IMR-90 (cell line): ENCODE measurements at regions not wholly inside any gene's neighbourhood (a gene's known extent, or its start where the extent isn't known, plus 50 kb on each side); places are given as distances from the start of the nearest gene placed in this dataset.

Experiments
- ATAC-seq: fragments of 200-7000 bp; cut with Tn5 transposase; 2 replicates; pipeline ENCODE4 v1.9.1; 2020; ENCODE audit warnings: low read depth, mild to moderate bottlenecking, moderate library complexity
- BruUV-seq: library from RNA; stranded (reverse); fragments of 400-500 nt; replicated peaks from 2 replicates; lab custom pipeline; 2021; lab: Mats Ljungman, UMichigan
- CTCF ChIA-PET: fragments of 300-600 bp; formaldehyde crosslinking; extraction: SDS; loops from one replicate; lab custom pipeline; 2021; ENCODE audit warnings: antibody characterized with exemption; lab: Yijun Ruan, JAX
- POLR2A ChIA-PET: fragments of 300-600 bp; sonication (Branson Sonifier 250); formaldehyde crosslinking; loops from one replicate; lab custom pipeline; 2022; ENCODE audit warnings: antibody characterized with exemption; ENCODE audit not compliant: unreplicated experiment; lab: Charles Lee
- DNase-seq: peaks from one replicate; pipeline ENCODE4 v3.0.0; 2013
- H2AFZ ChIP-seq: replicated peaks from 2 replicates; pipeline ENCODE3; 2013; ENCODE audit warnings: low read length, mild to moderate bottlenecking; ENCODE audit not compliant: poor library complexity
- H2AK5ac ChIP-seq: 2 replicates; pipeline ENCODE4 v1.6.1; 2013; ENCODE audit warnings: low read depth, low read length, inconsistent platforms
- H2AK9ac ChIP-seq: replicated peaks from 2 replicates; pipeline ENCODE3; 2013; ENCODE audit warnings: mild to moderate bottlenecking, low read depth, low read length, moderate library complexity; ENCODE audit not compliant: poor library complexity
- H2BK120ac ChIP-seq: 2 replicates; pipeline ENCODE4 v1.6.1; 2013; ENCODE audit warnings: low read depth, low read length, inconsistent platforms
- H2BK15ac ChIP-seq: 3 replicates; pipeline ENCODE4 v1.6.1; 2013; ENCODE audit warnings: low read depth, low read length, inconsistent platforms
- H2BK20ac ChIP-seq: 2 replicates; pipeline ENCODE4 v1.6.1; 2013; ENCODE audit warnings: low read depth, mild to moderate bottlenecking, inconsistent platforms, low read length, moderate library complexity
- H2BK5ac ChIP-seq: 2 replicates; pipeline ENCODE4 v1.6.1; 2013; ENCODE audit warnings: mild to moderate bottlenecking, low read depth, low read length, inconsistent platforms; ENCODE audit not compliant: poor library complexity, severe bottlenecking
- H3K14ac ChIP-seq: replicated peaks from 2 replicates; pipeline ENCODE4 v1.6.1; 2013; ENCODE audit warnings: low read depth, low read length, inconsistent platforms
- H3K18ac ChIP-seq: 2 replicates; pipeline ENCODE4 v1.6.1; 2013; ENCODE audit warnings: low read depth, low read length, control low read depth
- H3K23ac ChIP-seq: 2 replicates; pipeline ENCODE4 v1.6.1; 2013; ENCODE audit warnings: low read depth, low read length, inconsistent platforms
- H3K27ac ChIP-seq: 2 replicates; pipeline ENCODE4 v1.5.1; 2013; ENCODE audit warnings: mild to moderate bottlenecking, control low read depth, low read length; ENCODE audit not compliant: insufficient read depth
- H3K27me3 ChIP-seq: 2 replicates; pipeline ENCODE4 v1.6.1; 2013; ENCODE audit warnings: low read length; ENCODE audit not compliant: control insufficient read depth, insufficient read depth
- H3K36me3 ChIP-seq: 2 replicates; pipeline ENCODE4 v1.6.1; 2013; ENCODE audit warnings: low read length, mixed read lengths; ENCODE audit not compliant: control insufficient read depth, insufficient read depth
- H3K4ac ChIP-seq: 2 replicates; pipeline ENCODE4 v1.6.1; 2013; ENCODE audit warnings: low read depth, low read length, inconsistent platforms
- H3K4me1 ChIP-seq: 2 replicates; pipeline ENCODE4 v1.6.1; 2013; ENCODE audit warnings: low read length, mixed read lengths; ENCODE audit not compliant: control insufficient read depth, insufficient read depth
- H3K4me2 ChIP-seq: 2 replicates; pipeline ENCODE4 v1.6.1; 2013; ENCODE audit warnings: low read depth, mild to moderate bottlenecking, control low read depth, low read length, moderate library complexity
- H3K4me3 ChIP-seq: 2 replicates; pipeline ENCODE4 v1.5.1; 2013; ENCODE audit warnings: low read depth, mild to moderate bottlenecking, control low read depth, low read length, moderate library complexity; ENCODE audit not compliant: insufficient read depth
- H3K56ac ChIP-seq: 2 replicates; pipeline ENCODE4 v1.6.1; 2013; ENCODE audit warnings: low read length, inconsistent platforms; ENCODE audit not compliant: insufficient read depth; ENCODE audit errors: extremely low read depth
- H3K79me1 ChIP-seq, 2 experiments: 2 replicates each; pipeline ENCODE4 v1.6.1; 2013; ENCODE audit warnings: low read length in 2 of 2, inconsistent platforms in 1 of 2, low read depth in 1 of 2
- H3K9ac ChIP-seq: 2 replicates; pipeline ENCODE4 v1.6.1; 2013; ENCODE audit warnings: low read depth, low read length, control low read depth
- H3K9me1 ChIP-seq: 2 replicates; pipeline ENCODE4 v1.6.1; 2013; ENCODE audit warnings: low read length, inconsistent platforms; ENCODE audit not compliant: insufficient read depth
- H3K9me3 ChIP-seq: 2 replicates; pipeline ENCODE4 v1.6.1; 2013; ENCODE audit warnings: low read length; ENCODE audit not compliant: control insufficient read depth, insufficient read depth
- H4K20me1 ChIP-seq: 2 replicates; pipeline ENCODE4 v1.6.1; 2013; ENCODE audit warnings: low read length, inconsistent platforms; ENCODE audit not compliant: insufficient read depth
- H4K5ac ChIP-seq: 2 replicates; pipeline ENCODE4 v1.6.1; 2013; ENCODE audit warnings: mild to moderate bottlenecking, low read depth, low read length, control low read depth
- H4K8ac ChIP-seq, 2 experiments: 2 replicates each; pipeline ENCODE4 v1.6.1; 2013; ENCODE audit warnings: low read depth in 2 of 2, low read length in 2 of 2, control low read depth in 1 of 2, inconsistent platforms in 1 of 2
- H4K91ac ChIP-seq: 2 replicates; pipeline ENCODE4 v1.6.1; 2013; ENCODE audit warnings: low read depth, low read length, inconsistent platforms; ENCODE audit not compliant: insufficient read depth
- BHLHE40 ChIP-seq: fragments of 150-350 bp; IDR thresholded peaks from 2 replicates; pipeline ENCODE4 v1.6.1; 2016; ENCODE audit warnings: mild to moderate bottlenecking, low read depth, low read length
- CEBPB ChIP-seq: IDR thresholded peaks from 2 replicates; pipeline ENCODE4 v1.6.1; 2012; ENCODE audit warnings: low read depth, low read length, improper control_type of control experiment
- CHD1 ChIP-seq: IDR thresholded peaks from 2 replicates; pipeline ENCODE4 v1.6.1; 2012; ENCODE audit warnings: low read depth, low read length, improper control_type of control experiment
- CTCF ChIP-seq: conservative IDR thresholded peaks from 2 replicates; pipeline ENCODE4 v1.5.1; 2012; ENCODE audit warnings: mild to moderate bottlenecking, low read depth, low read length, improper control_type of control experiment
- FOS ChIP-seq: fragments of 150-350 bp; IDR thresholded peaks from 2 replicates; pipeline ENCODE4 v1.6.1; 2016; ENCODE audit warnings: low read depth, low read length
- MAFK ChIP-seq: IDR thresholded peaks from 2 replicates; pipeline ENCODE4 v1.6.1; 2012; ENCODE audit warnings: low read depth, low read length, improper control_type of control experiment
- MAZ ChIP-seq: IDR thresholded peaks from 2 replicates; pipeline ENCODE4 v1.6.1; 2012; ENCODE audit warnings: low read depth, mild to moderate bottlenecking, low read length, improper control_type of control experiment, moderate library complexity, borderline replicate concordance
- MXI1 ChIP-seq: IDR thresholded peaks from 2 replicates; pipeline ENCODE4 v1.6.1; 2012; ENCODE audit warnings: low read depth, mild to moderate bottlenecking, low read length, moderate library complexity, borderline replicate concordance
- NFE2L2 ChIP-seq: fragments of 150-350 bp; IDR thresholded peaks from 2 replicates; pipeline ENCODE4 v1.6.1; 2016; ENCODE audit warnings: low read depth, mild to moderate bottlenecking, low read length
- POLR2A ChIP-seq: IDR thresholded peaks from 2 replicates; pipeline ENCODE4 v1.6.1; 2012; ENCODE audit warnings: mild to moderate bottlenecking, low read depth, low read length
- RAD21 ChIP-seq: IDR thresholded peaks from 2 replicates; pipeline ENCODE4 v1.6.1; 2012; ENCODE audit warnings: low read length, improper control_type of control experiment
- RCOR1 ChIP-seq: IDR thresholded peaks from 2 replicates; pipeline ENCODE4 v1.6.1; 2012; ENCODE audit warnings: mild to moderate bottlenecking, low read length, improper control_type of control experiment; ENCODE audit not compliant: insufficient replicate concordance
- RFX5 ChIP-seq: IDR thresholded peaks from 2 replicates; pipeline ENCODE4 v1.8.0; 2012; ENCODE audit warnings: low read depth, mild to moderate bottlenecking, low read length, moderate library complexity
- SMC3 ChIP-seq: fragments of 150-350 bp; IDR thresholded peaks from 2 replicates; pipeline ENCODE4 v1.6.1; 2016; ENCODE audit warnings: low read depth, mild to moderate bottlenecking, antibody characterized with exemption, low read length, moderate library complexity
- USF2 ChIP-seq: fragments of 150-350 bp; IDR thresholded peaks from 2 replicates; pipeline ENCODE4 v1.6.1; 2017; ENCODE audit warnings: mild to moderate bottlenecking, antibody characterized with exemption, low read length, low read depth
- WGBS, 2 experiments: methylation state at CpG; one replicate each; pipeline versions ENCODE4 v1.1.5 to v1.1.7; 2013; ENCODE audit warnings: missing lambda C conversion rate in 2 of 2; ENCODE audit not compliant: insufficient read length in 1 of 2; ENCODE audit errors: extremely low coverage in 2 of 2; 5-methylcytosine and 5-hydroxymethylcytosine counted together
- dilution Hi-C: fragments of 300-500 bp; cut with HindIII; formaldehyde crosslinking; loops from one replicate; pipeline ENCODE4 v1.14.3; 2018; ENCODE audit warnings: low sequenced_read_pairs; ENCODE audit not compliant: unreplicated experiment
- in situ Hi-C: fragments of 300-500 bp; cut with MboI; formaldehyde crosslinking; loops from 3 replicates; pipeline ENCODE4 v1.14.3; 2019; ENCODE audit warnings: low sequenced_read_pairs, inconsistent platforms, mixed read lengths
- intact Hi-C: fragments of 100-400 bp; cut with micrococcal nuclease; formaldehyde crosslinking; loops from 2 replicates; pipeline ENCODE4 v1.10.0; 2022

- intact Hi-C loops (no loop called here), in situ Hi-C loops (no loop called here), dilution Hi-C loops (no loop called here)
- H3K79me1 ChIP-seq, result no peaks in the 10 kb centered on the region
- no peak overlapping the region for H2AK9ac ChIP-seq
- H2BK5ac ChIP-seq, result no peak overlapping the region
- CTCF ChIA-PET, result no interaction called here
- H3K9ac ChIP-seq, result no peak overlapping the region
- TF ChIP-seq RAD21 (no peak), NFE2L2 (no peak), SMC3 (no peak), POLR2A (no peak), BHLHE40 (no peak), MXI1 (no peak), CHD1 (no peak), CEBPB (no peak), FOS (no peak), USF2 (no peak), RCOR1 (no peak), CTCF (no peak), MAFK (no peak), MAZ (no peak), RFX5 (no peak)
- H2AK5ac ChIP-seq, result no peak overlapping the region
- H2AFZ ChIP-seq, result no peak overlapping the region
- H2BK20ac ChIP-seq, result no peak overlapping the region
- no TSS peak for BruUV-seq
- no peak overlapping the region for H3K27ac ChIP-seq
- H3K4ac ChIP-seq, result no peak overlapping the region
- DNase-seq (no peak), ATAC-seq (no peak)
- H3K9me3 ChIP-seq, result no peaks in the 10 kb centered on the region
- no peak overlapping the region for H4K91ac ChIP-seq
- no peaks in the 10 kb centered on the region for H3K27me3 ChIP-seq
- H4K20me1 ChIP-seq, result no peaks in the 10 kb centered on the region
- H3K36me3 ChIP-seq, result no peaks in the 10 kb centered on the region
- no peak overlapping the region for H4K5ac ChIP-seq
- no peak overlapping the region for H3K4me2 ChIP-seq
- H3K18ac ChIP-seq, result no peak overlapping the region
- WGBS, 2 experiments, result no CpG with 5 or more reads among the region's 2 CpGs
- H3K56ac ChIP-seq, result no peak overlapping the region
- H4K8ac ChIP-seq, result no peak overlapping the region
- no peaks in the 10 kb centered on the region for H3K9me1 ChIP-seq
- no peak overlapping the region for H2BK120ac ChIP-seq
- no peak overlapping the region for H3K23ac ChIP-seq
- no peaks in the 10 kb centered on the region for H3K4me1 ChIP-seq
- no peak overlapping the region for H3K4me3 ChIP-seq
- no peak overlapping the region for H2BK15ac ChIP-seq
- H3K14ac ChIP-seq, result no peak overlapping the region
- POLR2A ChIA-PET, result interaction anchor here (0.6 kb wide), 1 partner anchor 119 kb away, joined by 3 read pairs; no protein-coding TSS in a partner anchor
Measured at GRCh38 chr12:85413266-85413665, 133.2 kb downstream of the ALX1 start.
